ENCODE measurements at regions not wholly inside any gene's neighbourhood (a gene's known extent, or its start where the extent isn't known, plus 50 kb on each side); places are given as distances from the start of the nearest gene placed in this dataset.

- no peak for DNase-seq
These were observed 144.4 kb upstream of the SESN3 start for GRCh38 chr11:95375451-95375850.

GRCh38 chr11:95374105-95374504 is 143.1 kb upstream of the SESN3 start:
- DNase-seq: no peak

GRCh38 chr11:95373241-95373640 is 142.2 kb upstream of the SESN3 start:
- DNase-seq: no peak

GRCh38 chr11:95372097-95372656 is 141.2 kb upstream of the SESN3 start:
- no peak for DNase-seq

GRCh38 chr11:95371153-95371552 is 140.2 kb upstream of the SESN3 start:
- DNase-seq: no peak

- DNase-seq: no peak
These were observed 136.7 kb upstream of the SESN3 start for GRCh38 chr11:95367726-95368125.

- no peak for DNase-seq
These were observed 134.3 kb upstream of the SESN3 start for GRCh38 chr11:95365348-95365747.

- DNase-seq: no peak
These were observed 133.6 kb upstream of the SESN3 start for GRCh38 chr11:95364324-95365295.

GRCh38 chr11:95363708-95364107 is 132.7 kb upstream of the SESN3 start:
- DNase-seq: no peak

- no peak for DNase-seq
These were observed 132.2 kb upstream of the SESN3 start for GRCh38 chr11:95363164-95363563.

- no peak for DNase-seq
These were observed 130.2 kb upstream of the SESN3 start for GRCh38 chr11:95361180-95361579.

GRCh38 chr11:95360377-95361075 is 129.5 kb upstream of the SESN3 start:
- DNase-seq: no peak

GRCh38 chr11:95359756-95360155 is 128.8 kb upstream of the SESN3 start:
- no peak for DNase-seq

GRCh38 chr11:95359341-95359663 is 128.3 kb upstream of the SESN3 start:
- no peak for DNase-seq

GRCh38 chr11:95358511-95359340 is 127.7 kb upstream of the SESN3 start:
- DNase-seq: no peak

- no peak for DNase-seq
These were observed 123.3 kb upstream of the SESN3 start for GRCh38 chr11:95354304-95354703.

GRCh38 chr11:95353706-95354105 is 122.7 kb upstream of the SESN3 start:
- DNase-seq: no peak

- DNase-seq: no peak
These were observed 121.8 kb upstream of the SESN3 start for GRCh38 chr11:95352733-95353346.

- DNase-seq: no peak
These were observed 118.4 kb upstream of the SESN3 start for GRCh38 chr11:95349345-95349942.

- no peak for DNase-seq
These were observed 115.3 kb upstream of the SESN3 start for GRCh38 chr11:95346265-95346664.

GRCh38 chr11:95345651-95346050 is 114.6 kb upstream of the SESN3 start:
- no peak for DNase-seq
